ENCODE measurements at regions not wholly inside any gene's neighbourhood (a gene's known extent, or its start where the extent isn't known, plus 50 kb on each side); places are given as distances from the start of the nearest gene placed in this dataset.
"Not testable (repeated sequence)": the region's sequence is repeated elsewhere in the genome, so short reads cannot be mapped to it uniquely, and the experiment has no call there.

GRCh38 chr10:46840393-46841050 lies 70.7 kb upstream of the PTPN20 start:
- not testable (repeated sequence) for DNase-seq; H3K27ac ChIP-seq (ENCODE audit: low read depth, low read length); H3K56ac ChIP-seq (ENCODE audit: low read length); H3K79me1 ChIP-seq (ENCODE audit: low read length); H3K4me2 ChIP-seq (ENCODE audit: low read length); H3K79me2 ChIP-seq (ENCODE audit: control insufficient read depth, insufficient read depth, low read length); H2BK120ac ChIP-seq (ENCODE audit: low read depth, low read length); H3K36me3 ChIP-seq (ENCODE audit: control insufficient read depth, insufficient read depth, low read length); H3K4me1 ChIP-seq (ENCODE audit: control insufficient read depth, low read depth, low read length); H3K23ac ChIP-seq (ENCODE audit: low read length); H2BK5ac ChIP-seq (ENCODE audit: low read length); H4K8ac ChIP-seq (ENCODE audit: low read depth, low read length); H2AK5ac ChIP-seq (ENCODE audit: low read length); H4K5ac ChIP-seq (ENCODE audit: low read length); H3K4ac ChIP-seq (ENCODE audit: low read depth, low read length); H3K9ac ChIP-seq (ENCODE audit: low read length); H2BK15ac ChIP-seq (replicated peaks; ENCODE audit: low read depth); H3K27me3 ChIP-seq (ENCODE audit: insufficient read depth, low read length, poor library complexity); H3K18ac ChIP-seq (ENCODE audit: low read length); H3K4me3 ChIP-seq (ENCODE audit: low read length)
- WGBS (ENCODE audit: extremely low coverage, insufficient coverage, low lambda C conversion rate): no CpG with 5 or more reads among the region's 11 CpGs

GRCh38 chr10:46841051-46841593 lies 70.1 kb upstream of the PTPN20 start:
- not testable (repeated sequence) for H3K4ac ChIP-seq (ENCODE audit: low read depth, low read length); H3K36me3 ChIP-seq (ENCODE audit: control insufficient read depth, insufficient read depth, low read length); H3K18ac ChIP-seq (ENCODE audit: low read length); H3K27me3 ChIP-seq (ENCODE audit: insufficient read depth, low read length, poor library complexity); H2BK15ac ChIP-seq (replicated peaks; ENCODE audit: low read depth); H4K5ac ChIP-seq (ENCODE audit: low read length); H3K27ac ChIP-seq (ENCODE audit: low read depth, low read length); H3K4me3 ChIP-seq (ENCODE audit: low read length); H3K9ac ChIP-seq (ENCODE audit: low read length); H3K4me1 ChIP-seq (ENCODE audit: control insufficient read depth, low read depth, low read length); H2BK120ac ChIP-seq (ENCODE audit: low read depth, low read length); H3K23ac ChIP-seq (ENCODE audit: low read length); H3K79me2 ChIP-seq (ENCODE audit: control insufficient read depth, insufficient read depth, low read length); H3K4me2 ChIP-seq (ENCODE audit: low read length); H3K56ac ChIP-seq (ENCODE audit: low read length); H3K79me1 ChIP-seq (ENCODE audit: low read length); H4K8ac ChIP-seq (ENCODE audit: low read depth, low read length); H2AK5ac ChIP-seq (ENCODE audit: low read length); H2BK5ac ChIP-seq (ENCODE audit: low read length); DNase-seq
- WGBS (ENCODE audit: extremely low coverage, insufficient coverage, low lambda C conversion rate): no CpG with 5 or more reads among the region's 10 CpGs

- not testable (repeated sequence) for H3K4ac ChIP-seq (ENCODE audit: low read depth, low read length); H3K18ac ChIP-seq (ENCODE audit: low read length); H2BK5ac ChIP-seq (ENCODE audit: low read length); H4K8ac ChIP-seq (ENCODE audit: low read depth, low read length); H3K79me2 ChIP-seq (ENCODE audit: control insufficient read depth, insufficient read depth, low read length); H3K23ac ChIP-seq (ENCODE audit: low read length); H2BK120ac ChIP-seq (ENCODE audit: low read depth, low read length); H3K36me3 ChIP-seq (ENCODE audit: control insufficient read depth, insufficient read depth, low read length); H3K56ac ChIP-seq (ENCODE audit: low read length); H3K4me1 ChIP-seq (ENCODE audit: control insufficient read depth, low read depth, low read length); H2BK15ac ChIP-seq (replicated peaks; ENCODE audit: low read depth); H4K5ac ChIP-seq (ENCODE audit: low read length); H3K27me3 ChIP-seq (ENCODE audit: insufficient read depth, low read length, poor library complexity); H2AK5ac ChIP-seq (ENCODE audit: low read length); DNase-seq; H3K4me3 ChIP-seq (ENCODE audit: low read length); H3K4me2 ChIP-seq (ENCODE audit: low read length); H3K9ac ChIP-seq (ENCODE audit: low read length); H3K79me1 ChIP-seq (ENCODE audit: low read length); H3K27ac ChIP-seq (ENCODE audit: low read depth, low read length)
- no CpG with 5 or more reads among the region's 2 CpGs for WGBS (ENCODE audit: extremely low coverage, insufficient coverage, low lambda C conversion rate)
Observed at GRCh38 chr10:46845194-46845593, 66.0 kb upstream of the PTPN20 start.

- H3K4ac ChIP-seq (ENCODE audit: low read depth, low read length); H2AK5ac ChIP-seq (ENCODE audit: low read length); H4K8ac ChIP-seq (ENCODE audit: low read depth, low read length); H2BK15ac ChIP-seq (replicated peaks; ENCODE audit: low read depth); H3K79me1 ChIP-seq (ENCODE audit: low read length); H3K4me1 ChIP-seq (ENCODE audit: control insufficient read depth, low read depth, low read length); H2BK5ac ChIP-seq (ENCODE audit: low read length); H3K18ac ChIP-seq (ENCODE audit: low read length); H3K9ac ChIP-seq (ENCODE audit: low read length); H3K23ac ChIP-seq (ENCODE audit: low read length); H3K27me3 ChIP-seq (ENCODE audit: insufficient read depth, low read length, poor library complexity); H3K27ac ChIP-seq (ENCODE audit: low read depth, low read length); H3K56ac ChIP-seq (ENCODE audit: low read length); H3K4me3 ChIP-seq (ENCODE audit: low read length); H3K4me2 ChIP-seq (ENCODE audit: low read length); H3K36me3 ChIP-seq (ENCODE audit: control insufficient read depth, insufficient read depth, low read length); H4K5ac ChIP-seq (ENCODE audit: low read length); H2BK120ac ChIP-seq (ENCODE audit: low read depth, low read length); H3K79me2 ChIP-seq (ENCODE audit: control insufficient read depth, insufficient read depth, low read length); DNase-seq: not testable (repeated sequence)
- WGBS (ENCODE audit: extremely low coverage, insufficient coverage, low lambda C conversion rate): no CpG with 5 or more reads among the region's 6 CpGs
Observed at GRCh38 chr10:46845640-46846039, 65.6 kb upstream of the PTPN20 start.

GRCh38 chr10:46860753-46861152 lies 50.5 kb upstream of the PTPN20 start:
- H4K5ac ChIP-seq (ENCODE audit: low read length); H4K8ac ChIP-seq (ENCODE audit: low read depth, low read length); H3K27ac ChIP-seq (ENCODE audit: low read depth, low read length); DNase-seq; H2BK15ac ChIP-seq (replicated peaks; ENCODE audit: low read depth); H2AK5ac ChIP-seq (ENCODE audit: low read length); H2BK120ac ChIP-seq (ENCODE audit: low read depth, low read length); H3K79me2 ChIP-seq (ENCODE audit: control insufficient read depth, insufficient read depth, low read length); H3K9ac ChIP-seq (ENCODE audit: low read length); H3K23ac ChIP-seq (ENCODE audit: low read length); H3K36me3 ChIP-seq (ENCODE audit: control insufficient read depth, insufficient read depth, low read length); H3K4ac ChIP-seq (ENCODE audit: low read depth, low read length); H2BK5ac ChIP-seq (ENCODE audit: low read length); H3K4me1 ChIP-seq (ENCODE audit: control insufficient read depth, low read depth, low read length); H3K4me3 ChIP-seq (ENCODE audit: low read length); H3K18ac ChIP-seq (ENCODE audit: low read length); H3K27me3 ChIP-seq (ENCODE audit: insufficient read depth, low read length, poor library complexity); H3K4me2 ChIP-seq (ENCODE audit: low read length); H3K56ac ChIP-seq (ENCODE audit: low read length); H3K79me1 ChIP-seq (ENCODE audit: low read length): not testable (repeated sequence)
- no CpG with 5 or more reads among the region's 1 CpG for WGBS (ENCODE audit: extremely low coverage, insufficient coverage, low lambda C conversion rate)
